ENCODE measurements at regions not wholly inside any gene's neighbourhood (a gene's known extent, or its start where the extent isn't known, plus 50 kb on each side); places are given as distances from the start of the nearest gene placed in this dataset.

DNA sequence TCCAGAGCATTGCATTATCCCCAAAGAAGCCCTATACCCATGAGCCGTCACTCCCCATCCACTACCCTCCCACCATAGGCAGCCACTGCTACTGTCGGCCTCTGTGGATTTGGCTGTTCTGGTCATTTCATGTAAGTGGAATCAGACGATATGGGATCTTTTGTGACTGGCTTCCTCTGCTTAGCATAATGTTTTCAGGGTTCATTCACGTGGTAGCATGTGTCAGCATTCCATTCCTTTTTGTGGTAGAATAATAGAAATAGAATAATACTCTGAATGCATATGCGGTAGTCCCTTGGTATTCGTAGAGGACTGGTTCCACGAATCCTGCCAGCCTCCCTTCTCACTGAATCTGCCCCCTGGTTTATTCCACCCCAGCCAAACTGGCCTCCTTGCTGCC lies 402.6 kb upstream of the SULF2 start:
- TF ChIP-seq, protein P1, sequence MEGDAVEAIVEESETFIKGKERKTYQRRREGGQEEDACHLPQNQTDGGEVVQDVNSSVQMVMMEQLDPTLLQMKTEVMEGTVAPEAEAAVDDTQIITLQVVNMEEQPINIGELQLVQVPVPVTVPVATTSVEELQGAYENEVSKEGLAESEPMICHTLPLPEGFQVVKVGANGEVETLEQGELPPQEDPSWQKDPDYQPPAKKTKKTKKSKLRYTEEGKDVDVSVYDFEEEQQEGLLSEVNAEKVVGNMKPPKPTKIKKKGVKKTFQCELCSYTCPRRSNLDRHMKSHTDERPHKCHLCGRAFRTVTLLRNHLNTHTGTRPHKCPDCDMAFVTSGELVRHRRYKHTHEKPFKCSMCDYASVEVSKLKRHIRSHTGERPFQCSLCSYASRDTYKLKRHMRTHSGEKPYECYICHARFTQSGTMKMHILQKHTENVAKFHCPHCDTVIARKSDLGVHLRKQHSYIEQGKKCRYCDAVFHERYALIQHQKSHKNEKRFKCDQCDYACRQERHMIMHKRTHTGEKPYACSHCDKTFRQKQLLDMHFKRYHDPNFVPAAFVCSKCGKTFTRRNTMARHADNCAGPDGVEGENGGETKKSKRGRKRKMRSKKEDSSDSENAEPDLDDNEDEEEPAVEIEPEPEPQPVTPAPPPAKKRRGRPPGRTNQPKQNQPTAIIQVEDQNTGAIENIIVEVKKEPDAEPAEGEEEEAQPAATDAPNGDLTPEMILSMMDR (IDR thresholded peaks at IDR 0.05), result no peak
- no peak for TF ChIP-seq POLR2A (IDR thresholded peaks at IDR 0.05)
